Glomerular visceral epithelial cell (primary cell): ENCODE measurements at regions not wholly inside any gene's neighbourhood (a gene's known extent, or its start where the extent isn't known, plus 50 kb on each side); places are given as distances from the start of the nearest gene placed in this dataset.

Experiments
- DNase-seq: peaks from one replicate; pipeline ENCODE4 v3.0.0-alpha.2; 2016; ENCODE audit errors: extremely low spot score

DNA sequence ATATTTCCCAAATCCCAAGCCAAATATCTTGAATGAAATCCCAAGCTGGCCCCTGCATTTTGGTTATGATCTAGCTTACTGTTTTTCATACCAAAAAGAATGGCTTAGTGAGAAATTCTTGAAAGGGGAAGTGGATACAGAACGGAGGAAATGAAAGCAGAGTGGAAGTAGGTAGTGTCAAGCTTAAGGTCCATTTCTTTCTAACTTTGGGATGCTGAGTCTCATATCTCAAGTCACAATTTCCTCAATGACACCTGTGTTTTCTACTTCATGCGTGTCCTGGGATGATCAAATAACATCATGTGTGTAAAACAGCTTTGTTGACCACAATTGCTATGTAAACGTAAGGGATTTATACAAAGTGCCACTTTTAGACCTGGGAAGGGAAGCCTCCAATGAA lies 238.8 kb upstream of the SLC35B3 start:
- no peak for DNase-seq

DNA sequence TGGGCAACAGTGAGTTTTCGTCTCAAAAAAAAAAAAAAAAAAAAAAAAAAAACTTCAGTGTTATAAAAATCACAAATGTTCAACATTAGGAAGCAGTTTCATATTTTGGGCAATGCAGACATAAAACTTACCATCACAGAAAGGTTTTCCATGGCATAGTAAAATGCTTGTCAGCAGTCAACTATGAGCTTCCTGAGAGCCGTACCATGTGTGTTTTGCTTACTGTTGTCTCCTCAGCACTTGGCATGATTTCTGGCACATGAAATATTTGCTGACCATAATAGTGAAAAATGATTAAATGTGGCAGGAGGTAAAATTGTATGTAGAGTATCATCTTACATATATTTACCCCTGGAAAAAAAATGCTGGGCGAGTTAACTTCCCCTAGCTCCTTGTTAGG lies 237.5 kb upstream of the SLC35B3 start:
- DNase-seq, result no peak

DNA sequence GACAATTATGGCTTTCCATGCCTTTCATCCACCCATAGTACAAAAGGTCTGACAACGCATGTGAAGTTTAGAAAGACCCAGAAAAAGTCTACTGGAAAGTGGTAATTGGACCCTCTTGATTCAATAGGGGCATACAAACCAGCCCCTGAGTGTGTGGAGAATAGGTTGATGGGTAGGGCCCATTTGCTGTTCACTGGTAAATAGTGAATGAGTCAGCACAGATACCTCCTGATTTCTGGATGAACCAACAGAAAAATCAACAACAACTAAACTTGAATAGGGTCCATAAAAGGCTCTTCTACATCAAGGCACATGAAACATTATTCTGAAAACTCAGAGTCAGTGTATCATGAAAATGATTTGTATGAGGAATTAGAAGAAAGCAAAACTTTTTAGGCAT lies 235.4 kb upstream of the SLC35B3 start:
- DNase-seq, result no peak

DNA sequence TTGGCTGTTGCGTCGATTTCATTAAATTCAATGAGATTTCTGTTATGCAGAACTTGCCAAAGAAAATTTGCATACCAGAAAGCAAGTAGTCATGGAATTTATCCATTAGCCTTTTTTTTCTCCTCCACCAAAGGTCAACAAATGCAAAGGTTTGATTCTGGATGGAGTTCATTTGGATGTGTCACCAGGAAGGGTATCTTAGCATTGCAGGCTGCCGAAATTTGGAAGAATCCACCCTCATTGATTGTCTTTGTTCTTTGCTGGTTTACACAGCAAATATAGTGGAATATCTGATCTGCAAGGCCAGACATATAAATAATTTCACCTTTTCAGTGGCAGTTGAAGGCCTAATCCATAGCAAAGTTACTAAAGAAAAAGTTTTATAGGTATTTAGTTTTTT lies 229.4 kb upstream of the SLC35B3 start:
- DNase-seq, result no peak

DNA sequence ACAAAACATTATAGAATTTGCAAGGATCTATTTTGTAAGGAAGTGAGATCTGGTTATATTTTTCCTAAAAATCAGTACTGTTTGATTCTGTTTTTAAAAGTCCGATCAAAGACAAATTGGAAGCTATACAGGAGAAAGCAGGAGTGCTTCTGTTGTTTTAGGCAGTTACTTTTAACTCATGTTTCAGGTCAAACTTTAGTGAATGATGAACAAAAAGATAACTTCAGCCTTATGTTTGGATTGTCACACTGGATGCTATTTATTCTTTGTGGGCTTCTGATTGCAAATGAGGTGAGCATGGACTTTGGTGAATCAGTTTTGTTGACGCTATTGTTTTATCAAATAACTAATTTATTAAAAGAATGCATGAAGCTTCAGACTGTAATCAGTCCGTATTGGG lies 228.7 kb upstream of the SLC35B3 start:
- no peak for DNase-seq

DNA sequence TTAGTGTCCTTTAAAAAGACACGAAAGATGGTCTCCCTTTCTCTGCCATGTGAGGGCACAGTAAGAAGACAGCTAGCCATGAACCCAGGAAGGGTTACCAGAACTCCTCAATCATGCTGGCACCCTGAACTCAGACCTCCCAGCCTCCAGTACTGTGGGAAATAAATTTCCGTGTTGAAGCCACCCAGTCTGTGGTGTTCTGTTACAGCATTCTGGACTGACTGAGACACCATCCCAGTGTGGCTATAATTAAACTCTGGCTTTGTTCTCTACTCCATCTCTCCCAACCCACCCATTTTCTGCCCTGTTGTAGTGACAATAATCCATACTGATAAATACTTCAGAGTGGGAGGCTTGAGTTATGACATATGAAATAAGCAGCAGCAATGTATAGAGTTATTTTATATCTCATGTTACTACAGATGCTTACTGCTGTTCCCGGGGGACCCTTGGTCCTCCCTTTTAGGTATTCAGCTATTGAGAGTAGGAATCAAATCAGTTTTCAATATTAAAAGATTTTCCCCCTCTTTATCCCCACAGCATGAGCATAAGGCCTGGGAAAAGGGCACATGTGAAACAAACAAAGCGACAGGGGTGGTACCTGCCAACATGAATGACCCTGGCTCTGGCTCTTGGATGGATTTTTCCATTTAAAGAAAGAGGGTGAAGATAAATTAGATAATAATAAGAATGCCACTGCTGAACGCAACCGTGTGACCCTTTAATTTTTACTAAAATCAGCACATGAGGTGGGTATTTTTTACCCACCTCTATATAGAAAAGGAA lies 224.3 kb upstream of the SLC35B3 start:
- no peak for DNase-seq

DNA sequence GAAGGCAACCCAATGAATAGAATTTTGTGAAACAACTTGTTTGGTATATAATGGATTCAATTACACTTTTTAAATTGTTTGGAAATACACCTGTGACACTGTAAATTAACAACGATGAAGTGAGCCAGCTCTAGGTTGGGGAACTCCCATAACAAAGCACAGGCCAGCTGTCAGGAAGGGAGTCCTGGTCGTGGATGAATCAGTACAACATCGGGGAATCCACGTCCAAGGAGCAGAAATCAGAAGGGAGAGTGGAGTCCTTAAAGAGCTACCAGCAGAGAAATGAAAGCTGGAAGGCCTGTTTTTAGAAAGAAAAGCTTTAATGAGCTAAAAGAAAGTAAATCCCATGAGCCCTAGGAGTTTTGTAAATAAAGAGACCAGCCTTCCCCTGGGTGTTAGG lies 223.1 kb upstream of the SLC35B3 start:
- DNase-seq, result no peak

DNA sequence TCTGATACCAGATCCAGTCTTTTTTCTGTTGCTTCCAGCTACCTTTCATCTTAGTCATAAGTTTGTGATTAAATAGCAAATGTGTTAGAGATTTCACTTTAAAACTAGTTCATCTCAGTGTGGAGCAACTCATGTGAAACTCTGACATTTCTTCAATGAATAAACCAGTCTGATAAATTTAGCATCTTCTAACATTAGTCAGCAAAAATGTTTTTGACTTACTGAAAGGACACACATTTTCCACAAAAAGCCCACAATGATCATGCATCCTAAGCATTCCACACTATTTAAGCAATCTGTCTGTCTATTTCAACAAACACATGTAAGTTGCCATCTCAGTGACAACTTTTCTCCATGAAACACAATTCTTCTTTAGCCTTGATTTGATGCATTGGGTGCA lies 222.2 kb upstream of the SLC35B3 start:
- DNase-seq, result no peak

DNA sequence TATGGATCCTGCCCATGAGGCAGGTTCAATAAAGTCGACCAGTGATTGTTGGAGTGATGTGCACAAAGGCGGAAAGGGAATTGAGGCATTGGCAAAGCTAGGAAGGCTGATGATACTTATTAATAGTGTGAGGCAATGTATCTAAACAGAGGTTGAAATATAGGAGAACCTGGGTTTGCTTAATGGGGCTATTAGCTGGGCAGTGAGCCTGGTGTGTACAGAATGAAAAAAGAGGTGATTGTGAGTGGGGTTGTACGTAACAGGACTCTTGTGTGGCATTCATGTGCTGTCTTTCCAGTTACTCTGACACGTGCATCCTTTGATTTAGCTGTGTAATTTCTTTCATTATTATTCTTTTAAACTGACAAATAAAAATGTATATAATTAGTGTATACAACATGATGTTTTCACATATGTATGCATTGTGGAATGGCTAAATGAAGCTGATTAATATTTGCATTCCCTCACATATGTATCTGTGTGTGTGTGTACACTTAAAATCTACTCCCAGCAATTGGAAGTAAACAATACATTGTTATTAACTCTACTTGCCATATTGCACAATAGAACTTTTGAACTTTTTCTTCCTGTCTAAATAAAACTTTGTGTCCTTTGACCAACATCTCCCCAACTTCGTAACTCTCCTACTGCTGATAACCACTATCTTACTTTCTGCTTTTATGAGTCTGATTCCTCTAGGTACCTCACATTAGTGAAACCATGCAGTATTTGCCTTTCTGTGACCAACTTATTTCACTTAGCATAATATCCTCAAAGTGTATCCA lies 220.5 kb upstream of the SLC35B3 start:
- no peak for DNase-seq

DNA sequence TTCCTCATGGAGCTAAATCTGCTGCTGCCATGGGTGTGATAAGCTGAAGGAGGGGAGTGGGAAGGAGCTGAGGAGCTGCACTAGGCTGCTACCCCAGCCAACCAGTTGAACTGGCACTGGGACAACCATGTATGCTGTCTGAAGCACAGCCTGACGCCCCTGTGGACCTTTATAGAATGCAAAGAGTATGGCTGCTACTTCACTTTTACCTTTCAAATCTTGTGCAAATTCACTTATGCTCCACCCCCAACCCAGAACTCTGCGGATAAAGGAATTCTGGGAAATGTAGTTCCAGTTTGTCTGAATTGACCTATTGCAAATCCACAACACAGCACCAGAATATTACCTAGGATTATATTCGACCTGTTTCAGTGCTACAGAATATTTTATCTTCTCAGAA lies 217.4 kb upstream of the SLC35B3 start:
- DNase-seq, result no peak

DNA sequence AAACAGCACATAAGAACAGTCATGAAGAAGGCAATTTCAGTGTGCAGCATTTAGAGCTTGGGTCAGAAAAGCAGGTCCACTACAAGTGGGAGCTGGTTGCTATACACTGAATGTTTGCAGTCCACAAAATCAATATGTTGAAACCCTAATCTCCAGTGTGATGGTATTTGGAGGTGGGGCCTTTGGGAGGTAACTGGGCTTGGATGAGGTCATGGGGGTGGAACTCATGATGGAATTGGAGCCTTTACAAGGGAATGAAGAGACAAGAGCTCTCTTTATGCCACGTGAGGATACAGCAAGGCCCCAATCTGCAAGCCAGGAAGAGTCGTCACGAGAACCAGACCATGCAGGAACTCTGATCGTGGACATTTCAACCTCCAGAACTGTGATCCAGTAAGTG lies 216.7 kb upstream of the SLC35B3 start:
- DNase-seq, result no peak

DNA sequence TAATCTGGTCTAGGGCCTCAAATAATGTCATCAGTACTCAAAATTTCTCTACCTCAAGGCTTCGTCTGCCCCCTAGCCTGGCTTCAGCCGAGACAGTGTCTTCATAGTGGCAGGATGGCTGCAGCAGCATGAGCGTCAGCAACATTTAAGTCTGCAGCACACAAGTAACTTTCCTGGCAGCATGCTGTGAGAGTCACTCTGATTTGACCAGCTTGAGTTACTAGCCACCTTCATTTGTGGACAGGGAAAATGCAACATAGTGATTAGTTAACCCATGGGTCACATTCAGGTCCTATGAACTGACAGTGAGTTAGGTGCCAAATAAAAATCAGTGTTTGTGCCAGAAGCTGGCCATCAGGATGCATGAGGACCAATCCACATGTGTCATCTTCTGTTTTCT lies 209.9 kb upstream of the SLC35B3 start:
- DNase-seq, result no peak

DNA sequence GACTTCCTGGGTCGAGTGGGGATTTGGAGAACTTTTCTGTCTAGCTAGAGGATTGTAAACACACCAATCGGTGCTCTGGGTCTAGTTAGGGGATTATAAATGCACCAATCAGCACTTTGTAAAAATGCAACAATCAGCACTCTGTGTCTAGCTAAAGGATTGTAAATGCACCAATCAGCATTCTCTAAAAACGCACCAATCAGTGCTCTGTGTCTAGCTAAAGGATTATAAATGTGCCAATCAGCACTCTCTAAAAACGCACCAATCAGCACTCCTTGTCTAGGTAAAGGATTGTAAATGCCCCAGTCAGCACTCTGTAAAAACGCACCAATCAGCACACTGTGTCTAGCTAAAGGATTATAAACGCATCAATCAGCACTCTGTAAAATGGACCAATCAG lies 209.0 kb upstream of the SLC35B3 start:
- no peak for DNase-seq

DNA sequence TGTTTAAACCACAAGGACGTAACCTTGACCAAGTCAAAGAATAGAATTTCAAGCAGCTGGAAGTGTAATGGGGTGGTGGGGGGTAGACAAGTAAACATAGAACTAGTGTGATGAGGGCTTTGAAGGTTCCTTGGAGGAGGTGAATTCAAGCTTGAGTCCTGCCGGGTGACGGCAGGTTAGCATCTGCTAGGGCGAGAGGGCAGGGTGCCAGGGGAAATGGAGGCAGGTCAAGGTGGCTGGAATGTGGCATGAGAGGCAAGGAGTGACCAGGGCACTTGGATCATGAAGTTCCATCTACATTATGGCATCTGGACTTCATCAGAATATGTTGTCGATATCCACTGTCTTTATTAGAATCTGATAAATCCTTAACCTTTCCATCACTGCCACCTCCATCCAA lies 207.5 kb upstream of the SLC35B3 start:
- DNase-seq, result no peak

DNA sequence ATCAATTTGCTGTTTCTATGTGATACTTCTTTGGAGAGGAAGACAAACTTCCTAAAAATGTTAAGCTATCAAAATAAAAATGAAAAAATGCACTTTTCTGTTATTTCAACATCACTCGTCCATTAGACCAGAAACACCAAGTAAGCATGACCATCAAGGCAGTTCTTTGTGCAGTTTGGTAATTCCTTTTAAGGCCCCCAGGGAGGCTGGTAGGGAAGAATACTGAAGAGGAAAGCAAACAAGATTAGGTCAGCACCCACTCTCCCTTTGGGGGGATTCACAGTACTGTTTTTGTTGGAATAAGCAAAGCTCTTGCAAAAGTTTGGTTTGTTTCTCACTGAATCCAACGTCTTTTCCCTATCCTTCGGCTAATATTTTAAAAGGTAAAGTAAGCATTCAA lies 206.8 kb upstream of the SLC35B3 start:
- no peak for DNase-seq

DNA sequence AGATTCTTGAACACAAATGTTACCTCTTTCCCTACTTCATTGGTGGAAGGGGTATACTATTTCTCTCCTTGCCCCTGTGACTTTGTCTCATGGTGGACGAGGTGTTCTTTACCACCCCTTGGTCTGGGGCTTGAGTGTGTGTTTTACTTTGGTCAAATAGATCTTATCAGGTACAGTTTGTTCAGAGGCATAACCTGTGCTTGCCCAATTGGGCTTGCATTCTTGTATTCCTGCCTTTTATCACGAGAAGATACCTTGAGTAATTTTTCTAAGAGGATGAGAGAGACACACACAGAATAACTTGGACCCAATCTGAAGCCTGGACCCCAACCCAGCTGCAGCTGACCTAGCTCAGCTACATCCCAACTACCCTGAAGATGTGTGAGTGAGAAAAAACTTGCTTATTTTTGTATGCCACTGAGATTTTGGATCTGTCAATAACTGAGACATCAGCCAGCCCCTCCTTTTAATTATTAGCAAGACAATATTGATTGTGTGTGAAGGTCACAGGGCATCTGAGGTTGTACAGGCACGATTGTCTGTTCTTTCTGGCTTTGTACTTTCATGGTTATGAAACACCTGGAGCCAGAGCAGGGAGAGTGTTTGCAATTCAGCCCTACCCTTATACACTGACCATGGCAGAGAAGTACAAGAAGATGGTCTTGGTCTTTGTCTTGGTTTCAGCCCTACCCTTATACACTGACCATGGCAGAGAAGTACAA lies 204.7 kb upstream of the SLC35B3 start:
- DNase-seq, result no peak

DNA sequence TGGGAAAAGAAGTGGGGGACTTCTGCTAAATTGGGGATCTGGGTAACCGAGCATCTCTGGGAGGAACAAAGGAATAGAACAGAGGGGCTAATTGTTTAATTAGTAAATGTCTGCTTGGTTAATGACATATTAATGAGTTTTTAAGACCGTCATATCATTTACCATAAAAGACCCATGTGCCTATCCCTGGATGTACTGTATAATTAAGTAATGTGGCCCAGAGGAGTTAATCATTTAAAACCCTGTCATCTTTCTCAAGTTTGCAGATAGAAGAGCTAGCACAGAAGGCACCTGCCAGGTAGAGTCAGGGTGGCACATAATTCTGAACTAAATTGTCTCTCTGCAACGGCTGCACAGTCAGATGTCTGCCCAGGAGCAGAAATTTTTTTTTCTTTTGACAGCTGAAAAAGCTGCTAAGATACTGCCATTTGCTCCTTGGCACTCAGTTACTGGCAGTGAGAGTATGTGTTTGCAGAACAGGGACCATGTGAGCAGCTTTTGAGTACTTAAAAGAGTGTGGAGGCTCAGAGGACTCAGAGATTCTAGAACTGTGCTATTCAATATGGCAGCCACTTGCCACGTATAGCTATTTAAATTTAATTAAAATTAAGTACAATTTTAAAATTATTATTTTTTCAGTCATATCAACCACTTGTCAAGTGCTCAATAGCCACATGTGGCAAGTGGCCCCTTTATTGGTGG lies 202.7 kb upstream of the SLC35B3 start:
- no peak for DNase-seq

DNA sequence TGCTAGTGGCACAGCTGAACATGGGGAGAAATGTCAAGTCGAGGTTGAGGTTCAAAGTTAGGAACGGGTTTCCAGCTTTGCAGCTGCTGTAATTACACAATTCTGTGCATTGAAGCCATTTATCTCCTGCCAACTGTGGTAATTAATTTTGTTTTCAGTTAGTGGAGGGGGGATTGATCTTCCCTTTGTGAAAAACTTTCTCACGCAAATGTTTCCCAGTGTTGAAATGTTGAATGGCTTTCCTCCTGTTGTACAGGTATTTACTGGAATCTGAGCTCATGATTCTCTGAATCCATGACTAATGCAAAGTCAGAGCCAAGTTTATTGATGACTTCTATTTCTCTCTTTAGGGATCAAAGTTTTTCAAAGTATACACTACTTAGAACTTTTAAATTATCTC lies 198.4 kb upstream of the SLC35B3 start:
- DNase-seq, result no peak

DNA sequence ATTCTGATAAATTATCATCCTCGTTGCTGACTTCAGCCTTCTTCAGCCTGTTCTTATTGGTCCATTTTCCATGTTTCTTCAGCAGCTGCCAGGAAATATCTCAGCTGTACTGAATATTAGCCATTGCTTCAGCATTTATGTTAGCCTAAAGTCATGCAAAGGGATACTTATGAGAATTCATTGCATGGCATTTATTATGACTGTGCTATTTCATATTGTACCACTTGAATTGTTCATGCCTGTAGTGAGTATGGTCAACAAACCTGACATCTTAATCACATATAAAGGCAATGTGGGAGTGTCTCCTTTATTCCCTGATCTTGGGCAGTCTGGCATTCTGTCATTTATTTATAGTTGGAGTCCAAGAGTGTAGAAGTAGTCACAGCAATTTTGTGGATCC lies 193.4 kb upstream of the SLC35B3 start:
- no peak for DNase-seq

DNA sequence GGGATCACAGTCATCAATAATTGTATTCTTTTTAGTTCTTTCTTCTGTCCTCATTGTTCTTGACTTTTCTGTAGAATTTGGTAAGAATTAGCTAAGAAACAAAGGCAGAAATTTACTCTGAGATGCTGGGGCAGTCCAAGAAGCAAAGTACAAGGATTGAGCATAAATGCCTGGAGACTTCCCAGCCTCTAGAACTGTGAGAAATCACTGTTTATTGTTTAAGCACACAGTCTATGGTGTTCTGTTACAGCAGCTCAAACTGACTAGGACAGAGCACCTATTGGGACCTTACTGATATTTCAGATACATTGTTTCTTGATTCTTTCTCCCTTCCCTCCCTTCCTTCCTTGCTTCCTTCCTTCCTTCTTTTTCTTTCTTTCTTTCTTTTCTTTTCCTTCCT lies 192.7 kb upstream of the SLC35B3 start:
- DNase-seq, result no peak

DNA sequence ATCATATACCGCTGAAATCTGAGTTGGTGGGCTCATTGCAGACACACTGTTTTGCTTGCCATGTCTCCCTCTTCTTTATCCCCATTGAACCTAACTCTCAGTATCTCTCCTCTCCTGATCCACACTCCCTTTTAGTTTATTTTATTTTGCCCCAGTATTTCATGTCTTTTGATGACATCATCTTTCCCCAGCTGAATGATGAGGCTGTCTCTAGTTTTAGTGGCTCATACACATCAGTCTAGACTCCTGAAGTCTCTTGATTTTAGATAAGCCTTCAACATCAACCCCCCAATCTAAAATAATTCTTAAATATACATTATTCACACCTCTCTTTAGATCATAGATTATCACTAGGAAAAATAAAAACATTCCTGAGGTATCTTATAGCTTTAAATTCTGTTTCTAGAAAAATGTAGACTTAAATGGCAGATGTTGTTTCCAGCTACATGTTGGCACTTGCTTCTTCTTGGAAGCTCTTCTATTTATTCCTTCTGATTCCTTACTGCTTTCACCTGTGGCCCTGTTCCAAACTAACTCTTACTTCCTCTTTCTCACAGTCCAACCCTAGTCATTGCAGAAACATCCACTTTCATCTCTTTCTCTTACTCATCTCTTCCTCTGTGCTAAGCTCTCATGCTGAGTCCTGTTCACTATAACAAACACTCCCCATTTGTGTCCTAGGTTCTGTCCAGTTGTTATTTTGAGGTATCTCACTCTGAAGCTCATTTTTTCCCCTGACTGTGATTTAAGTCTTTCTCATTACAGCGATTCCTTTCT lies 191.9 kb upstream of the SLC35B3 start:
- no peak for DNase-seq
